GM18868 (cell line): ENCODE measurements at regions not wholly inside any gene's neighbourhood (a gene's known extent, or its start where the extent isn't known, plus 50 kb on each side); places are given as distances from the start of the nearest gene placed in this dataset.
"Not testable (repeated sequence)": the region's sequence is repeated elsewhere in the genome, so short reads cannot be mapped to it uniquely, and the experiment has no call there.

Source experiments
- ATAC-seq: cut with Tn5 transposase; IDR thresholded peaks from one replicate; pipeline ENCODE4 v1.9.1; 2021; ENCODE audit warnings: mild to moderate bottlenecking, moderate library complexity; ENCODE audit not compliant: unreplicated experiment

GRCh38 chr3:130800829-130801228 is 54.2 kb upstream of the PIK3R4 start:
- ATAC-seq, result no peak

GRCh38 chr3:130801473-130801872 is 54.8 kb upstream of the PIK3R4 start:
- no peak for ATAC-seq

- no peak for ATAC-seq
Observed at GRCh38 chr3:130811557-130811956, 64.9 kb upstream of the PIK3R4 start.

- ATAC-seq, result no peak
Observed at GRCh38 chr3:130814691-130815472, 68.3 kb upstream of the PIK3R4 start.

- no peak for ATAC-seq
Observed at GRCh38 chr3:130816561-130817445, 70.2 kb upstream of the PIK3R4 start.

- ATAC-seq, result not testable (repeated sequence)
Observed at GRCh38 chr3:130818066-130818465, 71.4 kb upstream of the PIK3R4 start.

- ATAC-seq, result no peak
Observed at GRCh38 chr3:130820976-130821375, 72.9 kb upstream of the ATP2C1 start.

- no peak for ATAC-seq
Observed at GRCh38 chr3:130821806-130822205, 72.1 kb upstream of the ATP2C1 start.

GRCh38 chr3:130823241-130823884 is 70.5 kb upstream of the ATP2C1 start:
- no peak for ATAC-seq

- ATAC-seq, result no peak
Observed at GRCh38 chr3:130823996-130824395, 69.9 kb upstream of the ATP2C1 start.

GRCh38 chr3:130825762-130826299 is 68.1 kb upstream of the ATP2C1 start:
- ATAC-seq, result no peak

GRCh38 chr3:130826516-130827182 is 67.2 kb upstream of the ATP2C1 start:
- no peak for ATAC-seq

GRCh38 chr3:130827486-130827885 is 66.4 kb upstream of the ATP2C1 start:
- no peak for ATAC-seq

- ATAC-seq, result no peak
Observed at GRCh38 chr3:130828948-130829947, 64.6 kb upstream of the ATP2C1 start.

GRCh38 chr3:130831719-130832400 is 62.0 kb upstream of the ATP2C1 start:
- no peak for ATAC-seq

- not testable (repeated sequence) for ATAC-seq
Observed at GRCh38 chr3:130832401-130832746, 61.5 kb upstream of the ATP2C1 start.

- no peak for ATAC-seq
Observed at GRCh38 chr3:130834476-130834875, 59.4 kb upstream of the ATP2C1 start.

GRCh38 chr3:130835483-130835882 is 58.4 kb upstream of the ATP2C1 start:
- no peak for ATAC-seq
